Fibroblast of skin of back (primary cell): ENCODE measurements at regions not wholly inside any gene's neighbourhood (a gene's known extent, or its start where the extent isn't known, plus 50 kb on each side); places are given as distances from the start of the nearest gene placed in this dataset.
"Not testable (repeated sequence)": the region's sequence is repeated elsewhere in the genome, so short reads cannot be mapped to it uniquely, and the experiment has no call there.

Experiments
- DNase-seq: peaks from one replicate; pipeline ENCODE4 v3.0.0-alpha.2; 2013

DNA sequence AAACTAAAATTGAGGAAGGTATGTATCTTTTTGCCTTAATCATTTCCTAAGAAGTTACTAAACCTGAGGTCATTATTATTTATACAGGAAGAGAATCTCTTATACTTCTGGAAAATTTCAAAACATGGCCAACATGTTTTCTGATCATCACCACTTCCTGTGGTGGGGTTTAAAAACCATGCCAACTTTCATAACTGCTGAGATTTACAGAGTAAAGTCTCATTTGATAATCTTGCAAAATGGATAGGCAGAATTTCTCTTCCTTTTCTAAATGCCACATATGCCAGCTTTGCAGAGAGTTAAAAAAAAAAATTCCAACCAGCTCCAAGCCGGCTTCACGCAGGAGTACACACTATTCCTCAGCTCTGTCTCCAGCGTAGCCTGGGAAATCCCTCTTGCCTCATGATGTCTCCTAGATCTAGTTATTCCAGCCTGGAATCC, 124.3 kb upstream of the SPRED1 start:
- DNase-seq, result peak; percentile 44

DNA sequence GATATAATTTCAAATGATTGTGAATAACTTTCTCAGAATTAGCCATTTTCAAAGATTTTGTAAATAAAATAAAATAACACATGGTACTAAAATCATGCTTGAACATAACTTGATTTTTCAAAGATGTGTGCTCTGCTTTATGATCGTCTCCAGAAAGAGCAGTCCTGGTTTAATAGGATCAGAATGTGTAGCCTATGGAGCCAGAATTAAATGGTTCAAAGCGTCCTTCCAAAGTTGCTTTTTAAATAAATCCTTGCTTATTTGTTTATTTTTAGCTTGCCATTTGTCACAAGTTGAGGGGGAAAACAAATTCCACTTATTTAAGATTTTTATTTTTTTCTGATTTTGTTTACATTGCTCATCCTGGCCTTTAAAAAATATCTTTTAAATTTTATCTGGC, 123.7 kb upstream of the SPRED1 start:
- DNase-seq, result no peak

DNA sequence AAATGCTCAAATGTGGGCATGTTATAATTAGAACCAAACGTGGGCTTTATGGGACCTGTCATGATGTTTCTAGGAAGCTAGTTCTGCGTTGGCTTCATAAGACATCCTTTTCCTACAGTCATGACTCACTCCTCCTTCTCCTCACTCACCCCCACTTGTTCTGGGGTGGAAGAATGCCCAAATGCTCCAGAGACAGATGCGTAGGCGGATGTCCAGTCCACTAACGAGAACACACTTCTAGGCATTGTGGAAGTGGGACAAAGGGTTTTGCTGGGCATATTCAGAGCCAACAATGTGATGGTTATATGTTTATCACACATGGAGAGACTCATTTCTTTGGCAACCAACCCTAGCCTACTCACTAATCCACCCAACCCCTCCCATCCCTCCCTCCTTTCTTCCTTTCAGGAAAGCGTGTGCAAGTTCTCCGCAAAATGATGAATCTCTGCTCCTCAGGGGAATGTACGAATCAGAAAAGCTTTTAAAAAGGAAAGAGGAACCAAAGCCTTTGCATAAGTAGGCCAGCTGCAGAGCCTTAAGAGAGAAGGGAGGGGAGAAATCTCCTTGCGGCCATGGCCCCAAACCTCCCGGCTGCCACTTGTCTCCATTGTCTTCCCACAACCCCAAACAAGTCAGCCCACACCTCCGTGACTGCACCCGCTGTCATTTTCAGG, 123.0 kb upstream of the SPRED1 start:
- peak; percentile 93 for DNase-seq

DNA sequence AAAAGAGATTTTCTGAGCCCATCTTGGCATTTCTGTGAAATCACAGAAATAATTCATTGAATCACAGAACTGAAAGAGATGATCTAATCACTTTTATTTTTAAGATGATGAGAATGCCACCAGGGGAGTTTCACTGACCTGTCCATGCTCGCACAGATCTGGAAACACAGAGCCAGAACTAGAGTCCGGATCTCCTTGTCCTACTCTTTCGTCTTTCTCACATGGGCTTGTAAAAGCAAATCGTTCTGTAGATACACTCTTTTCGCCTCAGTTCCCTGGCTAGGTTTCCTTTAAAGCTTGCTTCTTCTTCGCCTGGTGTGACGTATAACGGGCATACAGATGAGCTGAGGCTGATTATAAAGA, 122.5 kb upstream of the SPRED1 start:
- no peak for DNase-seq

DNA sequence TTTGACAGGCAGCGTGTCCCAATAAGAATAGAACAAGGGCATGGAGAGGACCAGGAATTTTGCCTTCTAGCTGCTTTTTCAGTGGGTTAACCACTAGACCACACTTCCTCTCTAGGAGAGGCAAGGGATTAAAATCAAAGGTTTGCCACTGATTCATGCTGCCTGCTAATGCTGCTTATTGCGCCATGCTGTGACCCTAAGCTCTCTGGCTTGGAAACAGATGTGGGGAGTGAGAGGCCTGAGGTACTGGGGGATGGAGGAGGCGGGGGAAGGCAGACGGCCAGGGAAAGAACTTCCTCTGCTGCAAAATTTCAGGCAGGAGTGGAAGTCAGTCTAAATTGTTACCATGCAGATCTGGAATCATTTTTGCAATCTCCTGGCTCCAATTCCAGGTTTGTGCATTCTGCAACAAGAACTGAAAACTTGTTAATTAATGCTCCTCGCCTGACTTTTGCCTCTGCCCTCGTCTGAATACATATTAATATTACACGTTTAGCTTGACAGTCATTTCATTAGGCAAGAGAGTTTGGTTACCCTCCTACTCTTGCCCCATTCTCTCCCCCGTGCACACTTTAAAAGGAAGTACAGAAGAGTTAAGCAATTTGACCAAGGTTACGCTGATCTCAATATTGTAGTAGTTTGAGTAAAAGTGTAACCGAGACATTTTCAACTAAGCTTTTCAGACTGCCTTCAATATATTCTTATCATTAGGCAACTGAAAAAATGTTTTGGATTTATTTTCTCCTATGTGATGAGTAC, 121.7 kb upstream of the SPRED1 start:
- peak; percentile 84 for DNase-seq

DNA sequence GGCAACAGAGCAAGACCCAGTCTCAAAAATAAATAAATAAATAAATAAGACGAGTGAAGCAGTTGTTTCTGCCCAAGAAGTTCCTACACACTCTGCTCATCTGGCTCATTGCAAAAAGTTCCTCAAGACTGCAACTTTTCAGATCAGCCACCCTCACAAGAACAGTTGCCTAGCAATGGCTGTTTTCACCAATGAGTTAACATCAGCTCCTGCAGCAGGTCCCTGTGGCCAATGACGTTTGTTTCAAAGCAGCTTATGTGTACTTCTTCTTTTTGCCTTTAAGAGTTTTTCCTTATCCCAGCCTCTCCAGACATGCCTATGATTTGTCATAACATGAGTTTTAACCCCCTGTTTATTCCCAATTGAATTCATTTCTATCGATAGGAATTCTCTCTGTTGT, 118.4 kb upstream of the SPRED1 start:
- DNase-seq, result no peak

DNA sequence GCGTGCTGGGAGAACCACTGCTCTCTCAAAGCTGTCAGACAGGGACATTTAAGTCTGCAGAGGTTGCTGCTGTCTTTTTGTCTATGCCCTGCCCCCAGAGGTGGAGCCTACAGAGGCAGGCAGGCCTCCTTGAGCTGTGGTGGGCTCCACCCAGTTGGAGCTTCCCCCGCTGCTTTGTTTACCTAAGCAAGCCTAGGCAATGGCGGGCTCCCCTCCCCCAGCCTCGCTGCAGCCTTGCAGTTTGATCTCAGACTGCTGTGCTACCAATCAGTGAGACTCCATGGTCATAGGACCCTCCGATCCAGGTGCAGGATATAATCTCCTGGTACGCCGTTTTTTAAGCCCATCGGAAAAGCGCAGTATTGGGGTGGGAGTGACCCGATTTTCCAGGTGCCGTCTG, 110.4 kb upstream of the SPRED1 start:
- DNase-seq, result not testable (repeated sequence)

DNA sequence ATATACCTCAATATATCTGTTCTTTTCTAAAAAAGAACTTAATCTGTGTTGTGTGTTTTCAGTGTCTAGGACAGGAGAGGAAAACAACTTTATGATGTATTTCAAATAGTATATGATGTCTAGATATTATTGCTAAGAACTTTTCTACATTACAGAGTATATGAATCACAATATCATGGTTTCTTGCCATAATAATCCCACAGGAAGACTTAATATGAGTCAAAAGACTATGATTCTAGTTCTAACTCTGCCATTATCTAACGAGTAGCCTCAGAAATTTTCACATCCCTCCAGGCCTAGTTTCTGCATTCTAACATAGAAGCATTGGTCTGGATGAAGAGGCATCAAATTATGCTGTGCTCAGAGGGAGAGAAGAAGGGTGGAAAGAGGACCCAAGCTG, 107.7 kb upstream of the SPRED1 start:
- peak; percentile 76 for DNase-seq

DNA sequence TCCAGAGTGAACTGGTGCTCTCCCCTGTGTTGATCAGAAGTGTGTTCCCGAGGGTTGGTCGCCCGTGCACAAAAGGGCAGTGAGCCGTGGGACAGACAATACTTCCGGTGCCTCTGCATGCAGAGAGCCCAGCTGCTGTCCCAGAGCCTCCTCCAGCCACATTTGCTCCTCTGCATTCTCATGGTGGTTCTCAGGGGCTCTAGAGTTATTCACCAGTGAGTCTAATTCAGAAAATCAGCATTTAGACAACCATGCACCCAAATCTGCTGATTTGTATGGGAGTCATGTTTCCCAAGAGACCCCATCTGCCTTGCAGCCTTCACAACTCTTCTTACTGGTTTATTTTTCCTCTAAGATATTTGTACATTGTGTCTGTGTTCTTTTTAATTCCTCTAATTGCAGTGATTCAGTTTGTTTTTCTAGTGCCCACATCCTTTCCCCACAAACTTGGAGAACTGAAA, 107.0 kb upstream of the SPRED1 start:
- no peak for DNase-seq

DNA sequence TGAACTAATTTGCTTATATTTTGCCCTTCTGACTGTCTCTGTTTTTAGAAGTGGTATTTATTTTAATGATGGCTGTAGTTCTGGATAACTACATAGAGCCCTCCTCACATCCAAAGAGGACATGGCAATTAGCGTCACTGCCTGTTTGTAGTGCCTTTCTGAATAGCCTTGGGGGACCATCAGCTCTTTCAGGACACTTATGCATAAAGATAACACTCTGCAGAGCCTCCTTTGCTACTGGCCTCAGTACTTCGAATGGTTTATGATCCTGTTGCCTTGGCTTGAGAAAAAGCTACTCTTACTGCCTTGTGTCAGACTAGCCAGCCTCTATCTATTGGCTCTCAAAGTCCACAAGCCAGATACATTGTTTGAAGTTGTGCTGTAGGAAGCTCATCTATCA, 105.4 kb upstream of the SPRED1 start:
- DNase-seq, result no peak

DNA sequence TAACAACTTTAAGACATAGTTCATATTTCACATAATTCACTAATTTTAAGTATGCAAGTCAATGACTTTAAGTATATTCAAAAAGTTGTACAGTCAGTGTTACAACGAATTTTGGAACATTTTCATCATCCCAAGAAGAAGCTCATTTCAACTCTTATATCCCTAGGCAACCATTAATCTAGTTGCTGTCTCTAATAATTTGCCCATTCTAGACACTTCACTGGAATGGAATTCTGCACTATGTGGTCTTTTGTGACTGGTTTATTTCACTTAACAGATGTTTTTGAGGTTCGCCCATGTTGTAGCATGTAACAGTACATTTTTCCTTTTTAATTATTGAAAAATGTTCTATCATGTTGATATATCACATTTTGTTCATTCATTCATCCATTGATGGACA, 104.2 kb upstream of the SPRED1 start:
- DNase-seq, result peak; percentile 30

DNA sequence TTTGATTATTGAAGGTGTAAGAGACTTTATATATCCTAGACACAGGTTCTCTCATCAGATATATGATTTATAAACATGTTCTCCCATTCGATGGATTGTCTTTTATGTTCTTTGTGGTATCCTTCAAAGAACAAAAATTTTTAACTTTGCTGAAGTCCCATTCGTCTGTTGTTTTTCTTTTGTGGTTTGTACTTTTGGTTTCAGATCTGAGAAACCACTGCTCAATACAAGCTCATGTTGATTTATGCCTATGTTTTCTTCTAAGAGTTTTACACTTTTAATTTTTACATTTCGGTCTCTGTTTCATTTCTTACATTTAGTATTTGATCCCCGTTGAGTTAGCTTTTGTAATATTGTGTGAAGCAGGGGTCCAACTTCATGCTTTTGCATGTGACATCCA, 103.3 kb upstream of the SPRED1 start:
- DNase-seq, result no peak

DNA sequence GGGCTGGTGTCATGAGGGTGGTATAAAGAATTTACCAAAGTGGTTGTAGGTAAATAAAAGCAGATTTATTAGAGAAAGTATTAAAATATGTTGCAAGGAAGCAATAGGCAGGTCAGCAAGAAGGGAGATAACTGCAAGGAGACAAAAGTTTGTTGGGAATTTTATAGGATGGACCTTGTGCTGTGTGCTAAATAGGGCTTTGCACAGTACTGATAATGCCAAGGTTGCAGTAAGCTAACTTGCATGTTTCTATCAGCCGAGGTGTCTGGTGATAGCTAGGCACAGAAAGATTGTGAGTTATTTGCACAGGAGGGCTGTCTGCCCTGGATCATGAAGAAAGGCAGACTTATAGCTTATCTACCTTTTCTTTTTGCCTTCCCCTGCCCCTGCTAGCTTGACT, 102.5 kb upstream of the SPRED1 start:
- DNase-seq, result no peak

DNA sequence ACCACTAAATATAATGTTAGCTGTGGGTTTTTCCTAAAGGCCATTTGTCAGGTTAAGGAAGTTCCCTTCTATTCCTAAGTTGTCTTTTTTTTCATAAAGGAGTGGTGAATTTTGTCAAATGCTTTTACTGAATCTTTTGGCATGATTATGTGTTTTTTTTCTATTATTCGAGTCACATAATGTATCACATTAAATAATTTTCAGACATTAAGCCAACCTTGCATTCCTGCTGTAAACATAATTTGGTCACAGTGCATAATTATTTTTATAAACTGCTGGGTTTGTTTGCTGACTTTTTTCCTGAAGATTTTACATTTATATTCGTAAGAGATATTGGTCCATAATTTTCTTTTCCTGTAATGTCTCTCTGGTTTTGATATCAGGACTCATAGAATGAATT, 101.8 kb upstream of the SPRED1 start:
- DNase-seq, result no peak

DNA sequence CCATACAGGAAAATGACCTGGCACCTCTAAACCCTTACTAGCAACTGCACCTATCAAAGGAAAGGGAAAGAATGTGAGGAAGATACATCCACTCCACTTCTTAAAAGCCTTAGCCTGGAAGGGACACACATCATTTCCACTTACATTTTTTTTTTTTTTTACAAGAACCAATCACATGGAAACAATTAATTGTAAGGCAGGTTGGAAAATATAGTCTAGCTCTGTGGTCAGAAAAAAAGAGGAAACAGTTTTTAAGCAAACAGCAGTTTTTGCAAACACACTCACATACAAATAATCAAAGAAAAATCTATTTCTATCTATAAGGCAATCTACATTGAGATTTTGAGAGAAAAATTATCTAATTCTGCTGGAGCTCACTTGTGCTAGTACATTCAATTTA, 98.9 kb upstream of the SPRED1 start:
- no peak for DNase-seq

DNA sequence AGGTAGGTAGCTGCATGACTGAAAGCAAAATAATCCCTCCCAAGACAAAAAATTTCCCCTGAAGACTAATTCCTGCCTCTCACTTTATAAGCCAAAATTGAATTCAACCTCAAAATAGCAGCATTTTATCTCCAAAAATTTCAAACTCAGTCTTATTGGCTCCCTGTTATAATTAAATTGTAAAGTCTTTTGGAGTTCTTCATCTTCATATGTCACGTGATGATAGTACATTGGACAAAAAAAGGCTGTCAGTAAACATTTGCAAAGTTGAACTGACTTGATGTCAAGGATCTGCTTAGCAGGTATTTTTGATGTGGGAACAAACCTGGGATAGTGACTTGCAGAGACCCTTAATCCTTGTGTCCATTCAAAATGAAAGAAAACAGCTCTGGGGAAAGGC, 98.4 kb upstream of the SPRED1 start:
- no peak for DNase-seq

DNA sequence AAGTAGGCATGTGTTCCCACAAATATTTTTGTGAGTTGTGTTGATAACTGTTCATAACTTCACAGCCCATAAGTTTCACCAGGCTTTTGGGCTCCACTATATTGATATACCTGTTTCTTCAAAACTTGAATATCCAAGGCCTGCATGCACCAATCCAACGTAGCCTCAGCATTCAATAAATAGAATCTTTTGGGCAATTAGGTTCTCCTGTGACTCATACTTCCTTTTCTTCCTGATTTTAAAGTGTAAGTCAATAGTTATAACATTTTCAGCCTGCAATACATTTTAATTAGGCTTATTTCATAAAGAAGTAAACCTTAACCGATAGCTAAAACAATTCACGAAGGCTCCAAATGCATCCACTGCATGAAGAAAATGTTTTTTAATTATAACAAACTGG, 97.8 kb upstream of the SPRED1 start:
- DNase-seq, result no peak

DNA sequence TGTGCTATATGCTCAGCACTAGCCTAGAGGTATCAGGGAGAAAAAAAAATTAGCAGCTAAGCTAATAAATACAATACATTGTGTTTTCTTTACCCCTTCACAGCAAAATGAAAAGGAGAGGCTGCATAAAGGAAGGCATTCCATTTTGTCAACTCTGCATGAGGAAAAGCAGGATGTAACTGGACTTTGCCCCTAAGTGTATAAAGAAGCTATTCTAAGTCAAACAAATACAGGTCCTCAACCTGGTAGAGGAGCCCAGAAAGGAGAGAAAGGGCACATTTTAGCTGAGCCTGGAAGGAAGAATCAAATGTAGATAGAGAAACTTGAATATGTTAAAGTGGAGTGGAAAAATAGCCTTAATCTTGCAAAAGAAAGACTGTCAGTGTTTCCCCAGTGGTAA, 89.0 kb upstream of the SPRED1 start:
- DNase-seq, result no peak

DNA sequence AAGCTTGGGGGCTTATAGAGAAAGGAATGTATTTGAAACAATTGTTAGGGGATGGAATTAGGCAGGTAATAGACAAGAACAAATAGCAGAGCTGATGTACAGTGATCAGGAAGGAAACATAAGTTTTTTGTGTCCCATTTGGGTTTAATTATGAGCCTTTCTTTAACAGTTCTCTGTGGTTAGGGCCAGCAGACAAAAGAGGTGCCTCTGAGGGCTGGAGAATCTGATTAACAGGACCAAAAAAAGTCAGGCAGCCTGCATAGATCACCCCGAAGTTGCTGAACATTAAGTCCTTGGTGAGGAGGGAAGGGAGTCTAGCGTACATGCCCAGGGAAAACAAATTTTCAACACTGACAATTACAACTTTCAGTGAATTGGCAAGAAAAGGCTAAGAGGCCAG, 88.6 kb upstream of the SPRED1 start:
- DNase-seq, result no peak

DNA sequence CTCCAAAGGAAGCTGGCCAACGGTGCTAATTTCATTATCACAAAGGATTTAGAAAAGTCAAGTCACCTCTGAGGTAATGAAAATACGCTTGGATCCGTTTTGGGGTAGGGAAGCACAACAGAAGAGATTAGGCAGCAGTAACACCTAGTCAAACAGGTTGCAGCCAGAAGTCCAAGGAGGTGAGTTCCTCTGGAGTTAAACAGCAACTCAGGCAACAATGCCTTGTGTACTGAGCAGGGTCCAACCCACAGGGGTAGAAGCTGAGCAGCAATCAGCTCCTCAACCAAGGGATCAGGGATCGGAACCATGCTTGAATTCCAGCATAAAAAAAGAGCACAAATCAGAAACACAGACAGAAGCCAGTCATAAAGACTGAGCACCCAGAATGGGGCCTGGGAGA, 88.1 kb upstream of the SPRED1 start:
- no peak for DNase-seq

DNA sequence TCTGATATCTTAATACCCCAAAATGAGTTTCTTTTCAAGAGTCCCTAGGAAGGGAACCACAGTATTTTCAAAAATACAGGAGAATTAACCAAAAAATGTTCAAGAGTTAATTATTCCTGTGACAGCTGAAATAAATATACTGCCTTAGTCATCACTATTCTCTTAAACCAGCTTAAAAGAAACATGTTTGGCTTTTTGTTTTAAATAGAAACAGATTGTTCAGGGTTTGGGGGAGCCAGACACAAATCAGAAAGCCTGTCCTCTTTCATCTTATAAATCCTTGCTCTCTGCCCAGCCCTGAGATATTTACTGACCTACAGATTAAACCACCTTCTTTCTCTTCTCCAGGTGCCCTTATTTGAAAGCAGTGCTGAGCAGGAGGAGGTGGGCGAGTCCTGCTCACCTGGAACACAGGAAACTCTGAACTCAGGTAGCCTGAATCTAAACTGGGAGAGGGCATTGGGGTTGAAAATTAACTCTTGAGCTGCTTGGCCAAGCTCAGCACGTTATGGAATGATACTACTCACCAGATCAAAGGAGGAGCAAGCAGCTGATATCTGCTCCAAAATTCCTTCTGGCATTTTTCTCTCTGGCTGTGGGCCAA, 84.1 kb upstream of the SPRED1 start:
- DNase-seq, result no peak

DNA sequence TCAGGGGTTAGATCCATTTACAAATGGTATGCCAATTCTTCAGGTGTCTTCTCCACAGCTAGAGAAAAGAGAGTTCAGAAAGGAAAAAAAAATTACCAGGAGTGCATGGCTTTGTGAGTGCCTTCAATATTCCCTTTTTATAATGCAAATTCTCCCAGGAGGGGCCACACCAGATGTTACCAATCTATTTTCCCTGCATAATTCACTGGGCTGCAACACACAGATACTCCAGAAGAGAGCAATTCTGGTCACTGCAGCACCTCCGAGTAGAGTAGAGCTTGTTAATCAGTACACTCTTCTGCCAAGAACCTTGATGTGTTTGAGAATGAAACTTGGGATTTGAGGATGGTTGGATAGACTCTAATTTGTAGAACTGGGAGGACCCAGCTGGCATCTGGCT, 80.7 kb upstream of the SPRED1 start:
- DNase-seq, result no peak

DNA sequence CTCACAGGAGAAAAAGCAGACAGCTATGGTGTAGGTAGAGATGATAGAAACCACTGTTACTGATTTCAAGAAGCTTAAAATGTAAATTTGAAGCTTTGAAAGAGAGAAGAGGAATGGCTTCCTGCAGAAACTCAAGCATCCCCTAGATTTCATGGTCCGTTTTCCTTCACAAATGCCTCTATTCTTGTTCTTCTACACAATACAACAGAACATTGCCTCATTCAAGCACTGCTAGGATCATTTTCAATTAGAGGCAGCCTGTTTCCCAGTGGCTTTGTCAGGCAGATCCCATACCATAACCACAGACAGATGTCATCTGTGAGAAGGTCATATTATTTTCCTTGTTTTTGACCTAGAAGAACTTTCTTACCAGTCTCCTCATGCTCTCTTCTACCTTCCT, 77.9 kb upstream of the SPRED1 start:
- no peak for DNase-seq

DNA sequence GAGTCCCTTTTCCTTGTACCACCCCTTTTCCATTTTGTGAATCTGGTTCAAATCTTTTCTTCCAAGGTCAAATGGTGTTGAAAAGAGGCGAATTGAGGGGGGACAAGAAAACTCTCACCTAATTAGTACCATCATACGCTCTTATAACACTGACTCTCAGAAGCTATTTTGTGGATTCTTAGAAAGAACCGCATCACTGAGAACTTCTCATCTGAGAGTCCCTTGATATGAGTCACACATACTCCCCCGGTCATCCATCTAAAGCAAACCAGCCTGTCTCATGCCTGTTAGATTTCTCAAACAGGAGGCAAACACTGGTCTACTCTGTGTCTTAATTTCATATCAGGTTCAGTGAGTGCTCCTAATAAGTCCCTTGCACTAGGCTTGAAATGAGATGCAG, 76.5 kb upstream of the SPRED1 start:
- DNase-seq, result peak; percentile 80
